HK-2 (cell line): ENCODE measurements at regions not wholly inside any gene's neighbourhood (a gene's known extent, or its start where the extent isn't known, plus 50 kb on each side); places are given as distances from the start of the nearest gene placed in this dataset.
"Not testable (repeated sequence)": the region's sequence is repeated elsewhere in the genome, so short reads cannot be mapped to it uniquely, and the experiment has no call there.

Experiments used
- DNase-seq: peaks from one replicate; pipeline ENCODE4 v3.0.0-alpha.2; 2018; ENCODE audit not compliant: unreplicated experiment

GRCh38 chr5:159498630-159499029, 168.3 kb upstream of the IL12B start:
- no peak for DNase-seq

- not testable (repeated sequence) for DNase-seq
Observed at GRCh38 chr5:159502116-159502515, 171.8 kb upstream of the IL12B start.

- no peak for DNase-seq
Observed at GRCh38 chr5:159503236-159503635, 172.9 kb upstream of the IL12B start.

- DNase-seq = no peak
Observed at GRCh38 chr5:159504106-159504856, 174.0 kb upstream of the IL12B start.

GRCh38 chr5:159504857-159505304, 174.6 kb upstream of the IL12B start:
- DNase-seq = peak; percentile 10

- no peak for DNase-seq
Observed at GRCh38 chr5:159507055-159507454, 176.8 kb upstream of the IL12B start.

- DNase-seq = no peak
Observed at GRCh38 chr5:159507661-159508060, 177.4 kb upstream of the IL12B start.

- no peak for DNase-seq
Observed at GRCh38 chr5:159508344-159508743, 178.1 kb upstream of the IL12B start.

- DNase-seq = no peak
Observed at GRCh38 chr5:159509002-159509660, 178.8 kb upstream of the IL12B start.

- DNase-seq = no peak
Observed at GRCh38 chr5:159510282-159510681, 180.0 kb upstream of the IL12B start.

GRCh38 chr5:159511570-159511969, 181.3 kb upstream of the IL12B start:
- no peak for DNase-seq

- no peak for DNase-seq
Observed at GRCh38 chr5:159512064-159512463, 181.8 kb upstream of the IL12B start.

- DNase-seq = no peak
Observed at GRCh38 chr5:159514229-159514810, 184.0 kb upstream of the IL12B start.

GRCh38 chr5:159515197-159515596, 184.9 kb upstream of the IL12B start:
- no peak for DNase-seq

- DNase-seq = peak; percentile 70
Observed at GRCh38 chr5:159515909-159516415, 185.7 kb upstream of the IL12B start.

- DNase-seq = no peak
Observed at GRCh38 chr5:159518371-159518770, 188.1 kb upstream of the IL12B start.

GRCh38 chr5:159519365-159519764, 189.1 kb upstream of the IL12B start:
- no peak for DNase-seq

- no peak for DNase-seq
Observed at GRCh38 chr5:159522841-159523240, 192.6 kb upstream of the IL12B start.

GRCh38 chr5:159524279-159524678, 194.0 kb upstream of the IL12B start:
- not testable (repeated sequence) for DNase-seq

- no peak for DNase-seq
Observed at GRCh38 chr5:159525117-159525516, 194.8 kb upstream of the IL12B start.

GRCh38 chr5:159527546-159528254, 197.4 kb upstream of the IL12B start:
- no peak for DNase-seq

GRCh38 chr5:159531554-159532105, 201.3 kb upstream of the IL12B start:
- no peak for DNase-seq
